HG02763 (cell line): ENCODE measurements at regions not wholly inside any gene's neighbourhood (a gene's known extent, or its start where the extent isn't known, plus 50 kb on each side); places are given as distances from the start of the nearest gene placed in this dataset.

Experiments used
- ATAC-seq: cut with Tn5 transposase; IDR thresholded peaks from one replicate; pipeline ENCODE4 v1.9.1; 2021; ENCODE audit warnings: mild to moderate bottlenecking, moderate library complexity; ENCODE audit not compliant: unreplicated experiment

- no peak for ATAC-seq
Observed at GRCh38 chr12:62205346-62205745, 54.9 kb upstream of the USP15 start.

GRCh38 chr12:62207248-62207647 lies 53.0 kb upstream of the USP15 start:
- no peak for ATAC-seq
